K562 (cell line): ENCODE measurements at regions not wholly inside any gene's neighbourhood (a gene's known extent, or its start where the extent isn't known, plus 50 kb on each side); places are given as distances from the start of the nearest gene placed in this dataset.

Experiments used
- ATAC-seq: fragments of 200-7000 bp; cut with Tn5 transposase; 3 replicates; pipeline ENCODE4 v1.9.1; 2020; ENCODE audit warnings: moderate library complexity
- BruUV-seq: library from RNA; stranded (reverse); fragments of 400-500 nt; replicated peaks from 2 replicates; lab custom pipeline; 2021; lab: Mats Ljungman, UMichigan
- CTCF ChIA-PET: fragments of 300-600 bp; formaldehyde crosslinking; extraction: SDS; loops from one replicate; lab custom pipeline; 2021; ENCODE audit warnings: low intra/inter-chr PET ratio; lab: Yijun Ruan, JAX
- POLR2A ChIA-PET: fragments of 300-600, 350-650 bp; sonication (Branson Sonifier 250); formaldehyde crosslinking; extraction: SDS; loops from one replicate; lab custom pipeline; 2021; ENCODE audit warnings: antibody characterized with exemption, inconsistent platforms; lab: Yijun Ruan, JAX
- DNase-seq, 4 experiments: peaks; one replicate each; pipeline versions ENCODE4 v3.0.0 to v3.0.0-alpha.2; 2011 to 2018; ENCODE audit warnings: low spot score in 3 of 4, mixed read lengths in 3 of 4; ENCODE audit errors: extremely low read depth in 1 of 4
- FAIRE-seq: peaks from 2 replicates; lab custom pipeline; 2011; peaks lifted over from hg19 to GRCh38; lab: Jason Lieb, UNC
- H2AFZ ChIP-seq: 2 replicates; pipeline ENCODE4 v1.6.0; 2011; ENCODE audit warnings: low read depth, low read length, control low read depth, inconsistent platforms
- H3K27ac ChIP-seq: fragments of 200-600 bp; 3 replicates; pipeline ENCODE4 v1.8.0; 2011; ENCODE audit warnings: low read depth, mild to moderate bottlenecking, control low read depth, inconsistent platforms, low read length, moderate library complexity, mixed read lengths; ENCODE audit errors: extremely low read depth
- H3K27me3 ChIP-seq, 2 experiments: fragments of 300-600 bp in 1 of 2; 2 replicates in 1 of 2; 3 replicates in 1 of 2; pipeline versions ENCODE4 v1.6.0 to v1.8.0; 2011; ENCODE audit warnings: inconsistent platforms in 2 of 2, low read length in 2 of 2, mild to moderate bottlenecking in 1 of 2, mixed read lengths in 1 of 2, moderate library complexity in 1 of 2; ENCODE audit not compliant: control insufficient read depth in 2 of 2, insufficient read depth in 2 of 2
- H3K36me3 ChIP-seq: fragments of 300-600 bp; 3 replicates; pipeline ENCODE4 v1.8.0; 2011; ENCODE audit warnings: mild to moderate bottlenecking, low read length, inconsistent platforms; ENCODE audit not compliant: control insufficient read depth, insufficient read depth
- H3K4me1 ChIP-seq, 2 experiments: fragments of 200-600 bp in 1 of 2; replicated peaks in 1 of 2; 2 replicates in 1 of 2; 3 replicates in 1 of 2; pipeline versions ENCODE4 v1.5.1 to v1.8.0; 2011; ENCODE audit warnings: inconsistent platforms in 2 of 2, low read length in 2 of 2, mild to moderate bottlenecking in 1 of 2, mixed read lengths in 1 of 2, moderate library complexity in 1 of 2; ENCODE audit not compliant: control insufficient read depth in 2 of 2, insufficient read depth in 2 of 2
- H3K4me2 ChIP-seq: 2 replicates; pipeline ENCODE4 v1.6.1; 2011; ENCODE audit warnings: low read length, control low read depth, inconsistent platforms, mixed read lengths; ENCODE audit not compliant: insufficient read depth
- H3K4me3 ChIP-seq: fragments of 200-600 bp; sonication (generic), shearing (Covaris generic); 2 replicates; pipeline ENCODE4 v1.5.1; 2016; ENCODE audit warnings: control low read depth, inconsistent platforms
- H3K79me2 ChIP-seq: fragments of 200-600 bp; 3 replicates; pipeline ENCODE4 v1.8.0; 2011; ENCODE audit warnings: low read length, inconsistent platforms; ENCODE audit not compliant: control insufficient read depth, insufficient read depth
- H3K9ac ChIP-seq, 2 experiments: 2 replicates each; pipeline versions ENCODE4 v1.6.0 to v1.6.1; 2011; ENCODE audit warnings: low read depth in 2 of 2, low read length in 2 of 2, control low read depth in 1 of 2, inconsistent platforms in 1 of 2, mild to moderate bottlenecking in 1 of 2, mixed read lengths in 1 of 2; ENCODE audit not compliant: insufficient read depth in 1 of 2
- H3K9me1 ChIP-seq: one replicate; pipeline ENCODE4 v1.6.0; 2011; ENCODE audit warnings: inconsistent platforms, mild to moderate bottlenecking, low read length, moderate library complexity; ENCODE audit not compliant: control insufficient read depth, insufficient read depth
- H3K9me3 ChIP-seq: replicated peaks from 2 replicates; pipeline ENCODE4 v1.5.1; 2011; ENCODE audit warnings: low read depth, low read length, inconsistent platforms; ENCODE audit not compliant: control insufficient read depth, insufficient read depth
- H4K20me1 ChIP-seq: replicated peaks from 2 replicates; pipeline ENCODE4 v1.6.1; 2011; ENCODE audit warnings: low read length, inconsistent platforms, mixed read lengths; ENCODE audit not compliant: control insufficient read depth, insufficient read depth
- CBX1 ChIP-seq: sonication (generic); IDR thresholded peaks from 2 replicates; pipeline ENCODE4 v1.6.1; 2016; ENCODE audit warnings: antibody characterized with exemption, low read depth, mild to moderate bottlenecking
- CBX3 ChIP-seq, 2 experiments: IDR thresholded peaks; 1 replicate in 1 of 2; 2 replicates in 1 of 2; pipeline ENCODE4 v1.6.1; 2012; ENCODE audit warnings: inconsistent platforms in 2 of 2, low read length in 2 of 2, borderline replicate concordance in 1 of 2, control low read depth in 1 of 2
- ESRRA ChIP-seq: fragments of 450-650 bp; IDR thresholded peaks from 2 replicates; pipeline ENCODE4 v1.6.1; 2014; ENCODE audit warnings: low read depth, mild to moderate bottlenecking, moderate library complexity, borderline replicate concordance
- GTF2F1 ChIP-seq: IDR thresholded peaks from 2 replicates; pipeline ENCODE4 v1.6.1; 2011; ENCODE audit warnings: low read depth, low read length, improper control_type of control experiment
- MYC ChIP-seq, 2 experiments: fragments of 250-450 bp in 1 of 2; sonication (Bioruptor Pico) in 1 of 2; IDR thresholded peaks; 2 replicates each; pipeline versions ENCODE4 v1.5.1 to v1.6.1; 2012 to 2021; ENCODE audit warnings: low read depth in 2 of 2, borderline replicate concordance in 1 of 2, improper control_type of control experiment in 1 of 2, low read length in 1 of 2, mild to moderate bottlenecking in 1 of 2, moderate library complexity in 1 of 2
- RBFOX2 ChIP-seq: fragments of 200-400 bp; formaldehyde crosslinking; IDR thresholded peaks from 2 replicates; pipeline ENCODE4 v1.6.1; 2017; ENCODE audit warnings: low read depth, mild to moderate bottlenecking, low read length, moderate library complexity
- SNIP1 ChIP-seq: fragments of 450-650 bp; IDR thresholded peaks from 2 replicates; pipeline ENCODE4 v1.7.1; 2017; ENCODE audit warnings: low read depth, mild to moderate bottlenecking
- SRSF9 ChIP-seq: fragments of 200-400 bp; formaldehyde crosslinking; IDR thresholded peaks from 2 replicates; pipeline ENCODE4 v1.6.1; 2017; ENCODE audit warnings: low read depth, low read length, borderline replicate concordance
- ZNF232 ChIP-seq: sonication (generic); formaldehyde crosslinking; IDR thresholded peaks from 2 replicates; pipeline ENCODE4 v1.8.0; 2022; ENCODE audit warnings: mild to moderate bottlenecking, missing genetic modification reagents
- ZNF518B ChIP-seq: fragments of 250-450 bp; sonication (Bioruptor Pico); IDR thresholded peaks from 2 replicates; pipeline ENCODE4 v1.5.0; 2021; ENCODE audit warnings: mild to moderate bottlenecking, moderate library complexity
- ZNF644 ChIP-seq: fragments of 200-800 bp; sonication (Bioruptor generic); IDR thresholded peaks from 2 replicates; pipeline ENCODE4 v1.6.1; 2016; ENCODE audit warnings: low read depth, missing genetic modification characterization, missing compliant biosample characterization
- ZSCAN29 ChIP-seq: fragments of 450-650 bp; IDR thresholded peaks from 2 replicates; pipeline ENCODE4 v1.6.1; 2017
- WGBS: fragments of 100-300 bp; shearing (Covaris generic); methylation state at CpG from one replicate; pipeline ENCODE4 v1.1.6; 2016; ENCODE audit warnings: low coverage, mixed read lengths; ENCODE audit not compliant: insufficient coverage; ENCODE audit errors: missing lambda C conversion rate; 5-methylcytosine and 5-hydroxymethylcytosine counted together
- in situ Hi-C: fragments of 300-500 bp; cut with MboI; formaldehyde crosslinking; loops from 4 replicates; pipeline ENCODE4 v1.15.0; 2018; ENCODE audit warnings: inconsistent platforms, mixed read lengths
- intact Hi-C: fragments of 100-400 bp; cut with micrococcal nuclease; formaldehyde crosslinking; loops from 2 replicates; pipeline ENCODE4 v1.14.2; 2022
- TF ChIP-seq, protein P1 (sequence below): sonication (generic); formaldehyde crosslinking; IDR thresholded peaks from 2 replicates; pipeline ENCODE4 v1.8.1; 2023; ENCODE audit warnings: mild to moderate bottlenecking, missing genetic modification reagents
- TF ChIP-seq, protein P2 (sequence below): fragments of 450-650 bp; IDR thresholded peaks from 2 replicates; pipeline ENCODE4 v1.6.1; 2014; ENCODE audit warnings: low read depth, mild to moderate bottlenecking, moderate library complexity, borderline replicate concordance
- TF ChIP-seq, protein P3 (sequence below): sonication (generic); IDR thresholded peaks from 2 replicates; pipeline ENCODE4 v1.6.1; 2016

DNA sequence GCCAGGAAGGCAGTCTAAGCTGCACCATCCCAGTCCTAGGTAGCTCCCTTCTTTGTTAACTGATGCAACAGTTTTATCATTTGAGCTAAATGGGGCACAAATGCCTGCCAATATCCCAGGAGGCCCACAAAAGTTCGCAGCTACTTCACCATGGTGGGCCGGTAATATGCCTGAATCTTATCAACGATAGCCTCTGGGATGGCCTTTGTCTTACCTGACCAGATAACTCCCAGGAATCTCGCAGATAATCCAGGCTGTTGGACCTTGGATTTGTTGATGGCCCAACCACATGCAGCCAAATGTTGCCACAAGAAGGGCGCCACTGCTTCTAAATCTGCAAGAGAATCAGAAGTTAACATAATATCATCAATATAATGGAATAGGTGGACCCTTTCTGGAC lies 83.8 kb upstream of the ATP10B start (continued):
- TF ChIP-seq, protein P1, sequence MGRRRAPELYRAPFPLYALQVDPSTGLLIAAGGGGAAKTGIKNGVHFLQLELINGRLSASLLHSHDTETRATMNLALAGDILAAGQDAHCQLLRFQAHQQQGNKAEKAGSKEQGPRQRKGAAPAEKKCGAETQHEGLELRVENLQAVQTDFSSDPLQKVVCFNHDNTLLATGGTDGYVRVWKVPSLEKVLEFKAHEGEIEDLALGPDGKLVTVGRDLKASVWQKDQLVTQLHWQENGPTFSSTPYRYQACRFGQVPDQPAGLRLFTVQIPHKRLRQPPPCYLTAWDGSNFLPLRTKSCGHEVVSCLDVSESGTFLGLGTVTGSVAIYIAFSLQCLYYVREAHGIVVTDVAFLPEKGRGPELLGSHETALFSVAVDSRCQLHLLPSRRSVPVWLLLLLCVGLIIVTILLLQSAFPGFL (CRISPR knock-in tag): no peak
- no peak for TF ChIP-seq SRSF9
- no peak for TF ChIP-seq SNIP1
- TF ChIP-seq CBX1: no peak
- TF ChIP-seq, all 486 proteins: peak for 0

DNA sequence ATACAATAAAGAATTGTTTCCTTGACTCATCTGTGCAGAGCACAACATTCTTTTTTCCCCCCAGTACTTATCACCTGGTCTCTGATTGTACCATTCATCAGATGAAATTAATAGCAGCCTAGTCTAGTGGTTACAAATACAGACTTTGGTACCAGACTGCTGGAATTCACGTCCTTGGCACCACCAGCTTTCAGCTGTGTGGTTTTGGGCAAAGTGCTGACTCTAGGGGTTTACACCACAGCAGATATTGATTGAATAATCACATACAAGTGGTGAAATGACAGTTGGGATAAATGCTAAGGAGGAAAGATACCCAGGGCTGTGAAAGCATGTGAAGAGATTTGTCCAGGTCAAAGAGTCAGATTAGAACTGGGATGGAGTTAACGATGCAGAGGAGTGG lies 79.3 kb upstream of the ATP10B start:
- H3K4me3 ChIP-seq: no peak overlapping the region
- H3K27me3 ChIP-seq: no peaks in the 10 kb centered on the region
- CTCF ChIA-PET: no interaction called here
- no peaks in the 10 kb centered on the region for H3K4me1 ChIP-seq
- no peaks in the 10 kb centered on the region for H3K36me3 ChIP-seq
- intact Hi-C loops (no loop called here), in situ Hi-C loops (no loop called here)
- POLR2A ChIA-PET: interaction anchor here (0.7 kb wide), 2 partner anchors 13 to 27 kb away, joined by 3 read pairs; no protein-coding TSS in a partner anchor
- H3K9me1 ChIP-seq: no peaks in the 10 kb centered on the region
- H3K9me3 ChIP-seq: no peaks in the 10 kb centered on the region
- H3K79me2 ChIP-seq: no peaks in the 10 kb centered on the region
- 0% methylated on average over 2 of the region's 2 CpGs for WGBS
- H2AFZ ChIP-seq: no peak overlapping the region
- H3K9ac ChIP-seq: no peak overlapping the region
- no peak for FAIRE-seq
- no peak overlapping the region for H3K4me2 ChIP-seq
- no peaks in the 10 kb centered on the region for H4K20me1 ChIP-seq
- no peak for DNase-seq
- H3K27ac ChIP-seq: no peak overlapping the region
- ATAC-seq: no peak
- BruUV-seq: no TSS peak
- TF ChIP-seq ZNF518B (CRISPR knock-in tag) (no peak), ZNF644 (no peak), RBFOX2 (no peak), ESRRA (no peak), GTF2F1 (no peak), ZNF232 (CRISPR knock-in tag) (no peak), MYC (IDR thresholded peaks at IDR 0.05; ENCODE audit: low read depth, low read length) (no peak), MYC (CRISPR knock-in tag; IDR thresholded peaks at IDR 0.05; ENCODE audit: borderline replicate concordance, low read depth) (no peak), ZSCAN29 (no peak), CBX3 (IDR thresholded peaks at IDR 0.05; ENCODE audit: borderline replicate concordance in 1 of 2, low read length in 2 of 2) (no peak)
- TF ChIP-seq, protein P2, sequence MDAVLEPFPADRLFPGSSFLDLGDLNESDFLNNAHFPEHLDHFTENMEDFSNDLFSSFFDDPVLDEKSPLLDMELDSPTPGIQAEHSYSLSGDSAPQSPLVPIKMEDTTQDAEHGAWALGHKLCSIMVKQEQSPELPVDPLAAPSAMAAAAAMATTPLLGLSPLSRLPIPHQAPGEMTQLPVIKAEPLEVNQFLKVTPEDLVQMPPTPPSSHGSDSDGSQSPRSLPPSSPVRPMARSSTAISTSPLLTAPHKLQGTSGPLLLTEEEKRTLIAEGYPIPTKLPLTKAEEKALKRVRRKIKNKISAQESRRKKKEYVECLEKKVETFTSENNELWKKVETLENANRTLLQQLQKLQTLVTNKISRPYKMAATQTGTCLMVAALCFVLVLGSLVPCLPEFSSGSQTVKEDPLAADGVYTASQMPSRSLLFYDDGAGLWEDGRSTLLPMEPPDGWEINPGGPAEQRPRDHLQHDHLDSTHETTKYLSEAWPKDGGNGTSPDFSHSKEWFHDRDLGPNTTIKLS: no peak
- TF ChIP-seq, protein P3, sequence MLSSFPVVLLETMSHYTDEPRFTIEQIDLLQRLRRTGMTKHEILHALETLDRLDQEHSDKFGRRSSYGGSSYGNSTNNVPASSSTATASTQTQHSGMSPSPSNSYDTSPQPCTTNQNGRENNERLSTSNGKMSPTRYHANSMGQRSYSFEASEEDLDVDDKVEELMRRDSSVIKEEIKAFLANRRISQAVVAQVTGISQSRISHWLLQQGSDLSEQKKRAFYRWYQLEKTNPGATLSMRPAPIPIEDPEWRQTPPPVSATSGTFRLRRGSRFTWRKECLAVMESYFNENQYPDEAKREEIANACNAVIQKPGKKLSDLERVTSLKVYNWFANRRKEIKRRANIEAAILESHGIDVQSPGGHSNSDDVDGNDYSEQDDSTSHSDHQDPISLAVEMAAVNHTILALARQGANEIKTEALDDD: no peak
